LoVo (cell line): ENCODE measurements at regions not wholly inside any gene's neighbourhood (a gene's known extent, or its start where the extent isn't known, plus 50 kb on each side); places are given as distances from the start of the nearest gene placed in this dataset.
A peak's percentile ranks its signal among the peaks of the same experiment; 100 is the strongest.
"Not testable (repeated sequence)": the region's sequence is repeated elsewhere in the genome, so short reads cannot be mapped to it uniquely, and the experiment has no call there.

ENCODE experiments used
- DNase-seq: peaks from one replicate; pipeline ENCODE4 v3.0.0-alpha.2; 2016; ENCODE audit warnings: low spot score

DNA sequence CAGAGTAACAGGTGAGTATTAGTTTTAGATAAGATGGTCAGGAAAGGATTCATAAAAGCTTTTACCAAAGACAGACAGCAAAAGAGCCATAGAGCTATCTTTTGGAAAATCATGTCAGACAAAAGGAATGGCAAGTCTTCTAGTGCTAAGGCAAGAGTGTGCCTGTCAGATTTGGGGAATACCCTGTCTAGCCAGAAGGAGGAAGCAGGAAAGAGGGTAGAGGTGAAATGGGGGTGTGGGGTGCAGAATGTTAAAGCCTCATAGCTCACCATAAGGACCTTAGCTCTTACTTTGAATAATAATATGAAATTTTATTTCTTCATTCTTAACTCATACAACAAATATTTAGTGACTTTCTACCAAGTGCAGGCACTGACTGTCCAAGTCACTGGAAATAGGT is 512.1 kb upstream of the ROBO2 start:
- no peak for DNase-seq

DNA sequence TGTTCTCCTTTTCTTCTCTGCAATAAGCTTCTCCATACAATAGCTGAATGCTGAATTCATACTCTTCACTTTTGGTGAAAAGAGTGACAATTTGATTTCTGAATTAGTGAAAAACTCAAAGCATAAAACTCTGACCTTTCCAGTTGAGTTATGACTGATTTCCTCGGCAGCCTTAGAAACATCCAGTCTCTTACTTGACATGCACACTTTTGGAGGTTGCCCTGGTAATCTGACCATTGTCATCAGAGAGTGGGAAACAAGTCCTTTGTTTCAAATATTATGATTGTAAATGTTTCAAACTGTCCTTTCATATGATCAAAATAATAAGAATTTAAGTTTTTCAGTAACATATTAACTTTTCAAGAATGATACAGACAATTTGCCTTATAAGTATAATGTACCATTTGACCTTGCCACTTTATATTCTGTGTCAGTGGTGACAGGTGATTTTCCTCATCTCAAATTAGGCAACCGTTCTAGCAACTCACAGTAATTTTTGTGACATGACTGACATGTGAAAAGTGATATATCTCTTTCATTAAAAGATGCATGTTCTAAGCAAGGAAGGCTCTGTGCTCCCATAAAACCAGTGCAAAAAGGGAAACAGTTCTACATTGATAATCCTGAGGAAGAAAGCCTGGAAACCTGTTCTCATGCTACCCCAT is 507.6 kb upstream of the ROBO2 start:
- no peak for DNase-seq

DNA sequence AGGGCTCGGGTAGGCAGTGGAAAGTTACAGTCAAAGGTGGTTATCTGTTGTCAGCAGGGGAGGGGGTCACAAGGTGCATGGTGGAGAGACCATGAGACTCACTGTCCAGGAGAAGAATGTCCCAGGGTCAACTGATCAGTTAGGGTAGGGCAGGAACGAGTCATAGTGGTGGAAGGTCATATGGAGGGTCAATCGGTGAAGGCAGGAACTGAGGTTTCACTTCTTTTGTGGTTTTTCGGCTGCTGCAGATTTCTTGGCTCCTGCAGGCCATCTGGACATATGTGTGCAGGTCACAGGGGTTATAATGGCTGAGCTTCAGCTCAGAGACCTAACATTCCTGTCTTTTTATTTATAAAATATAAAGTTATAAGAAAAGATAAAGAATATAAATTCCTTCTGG is 506.2 kb upstream of the ROBO2 start:
- DNase-seq, result not testable (repeated sequence)

DNA sequence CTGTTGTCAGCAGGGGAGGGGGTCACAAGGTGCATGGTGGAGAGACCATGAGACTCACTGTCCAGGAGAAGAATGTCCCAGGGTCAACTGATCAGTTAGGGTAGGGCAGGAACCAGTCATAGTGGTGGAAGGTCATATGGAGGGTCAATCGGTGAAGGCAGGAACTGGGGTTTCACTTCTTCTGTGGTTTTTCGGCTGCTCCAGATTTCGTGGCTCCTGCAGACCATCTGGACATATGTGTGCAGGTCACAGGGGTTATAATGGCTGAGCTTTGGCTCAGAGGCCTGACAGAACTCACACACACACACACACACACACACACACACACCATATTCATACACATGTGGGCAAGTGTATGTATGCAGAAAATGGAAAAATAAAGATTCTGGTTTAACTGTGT is 502.0 kb upstream of the ROBO2 start:
- not testable (repeated sequence) for DNase-seq

DNA sequence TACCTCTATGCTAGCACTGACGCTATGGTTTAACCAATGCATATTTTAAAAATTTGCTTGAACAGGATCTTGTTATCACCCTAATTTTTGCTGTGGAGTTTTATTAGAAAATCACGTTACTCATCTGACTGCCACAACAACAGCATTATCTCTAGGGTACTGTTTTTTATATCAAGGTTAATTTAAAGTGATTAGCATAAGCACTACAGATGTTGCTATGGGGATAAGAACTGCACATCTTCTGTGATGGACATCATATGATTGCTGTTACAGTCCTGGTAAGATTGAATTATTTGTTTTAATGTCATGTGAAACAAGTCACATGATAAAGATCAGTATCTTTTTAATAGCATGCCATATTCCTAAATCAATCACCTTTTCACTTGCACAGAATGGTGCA is 492.2 kb upstream of the ROBO2 start:
- no peak for DNase-seq

DNA sequence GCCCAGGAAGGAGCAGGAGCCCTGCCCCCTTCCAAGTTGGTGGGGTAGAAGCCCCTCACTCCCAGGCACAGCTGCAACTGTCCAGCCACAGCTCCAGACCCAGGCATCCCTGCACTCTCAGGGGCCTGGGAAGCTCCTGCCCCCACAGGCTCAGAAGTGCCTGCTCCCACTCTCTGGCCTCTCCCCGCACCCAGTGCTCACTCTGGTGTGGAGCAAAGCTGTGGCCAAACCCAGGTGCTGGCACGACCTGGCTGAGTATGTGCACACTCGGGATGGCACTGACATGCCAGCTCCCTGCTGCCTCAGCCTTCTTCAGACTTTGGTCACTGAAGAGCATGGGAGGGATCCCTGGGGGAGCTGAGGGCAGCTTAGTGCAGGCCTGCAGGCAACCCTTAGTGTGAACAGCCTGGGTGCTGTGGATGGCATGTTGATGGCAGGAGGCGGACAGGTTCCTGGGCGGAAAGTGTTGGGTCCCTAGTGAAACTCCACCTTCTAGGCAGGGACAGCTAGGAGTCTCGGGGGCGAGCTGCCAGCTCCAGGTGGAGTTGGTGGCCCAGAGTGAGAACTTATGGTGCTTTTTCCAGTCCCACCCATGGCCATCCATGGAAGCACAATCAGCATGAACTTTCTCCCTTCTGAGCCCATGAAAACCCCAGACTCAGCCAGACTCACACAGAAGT is 489.2 kb upstream of the ROBO2 start:
- DNase-seq, result no peak

DNA sequence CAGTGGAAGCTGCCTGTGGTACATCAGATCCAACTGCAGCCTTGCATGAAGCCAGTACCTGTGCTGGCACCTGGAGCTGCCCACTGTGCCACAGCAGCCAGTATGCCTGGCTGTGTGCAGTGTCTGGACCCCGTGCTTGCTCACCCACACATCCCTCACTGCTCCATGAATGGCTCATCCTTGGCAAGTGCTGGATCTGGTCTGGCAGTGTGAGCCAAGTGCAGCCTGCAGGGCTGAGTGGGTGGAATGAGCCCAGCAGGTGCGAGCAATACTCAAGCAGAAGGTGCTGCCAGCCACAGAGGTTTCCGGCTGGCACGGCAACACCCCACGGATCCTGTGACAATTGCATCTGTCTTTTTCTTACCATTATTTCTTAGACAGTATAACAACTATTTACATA is 488.2 kb upstream of the ROBO2 start:
- no peak for DNase-seq

DNA sequence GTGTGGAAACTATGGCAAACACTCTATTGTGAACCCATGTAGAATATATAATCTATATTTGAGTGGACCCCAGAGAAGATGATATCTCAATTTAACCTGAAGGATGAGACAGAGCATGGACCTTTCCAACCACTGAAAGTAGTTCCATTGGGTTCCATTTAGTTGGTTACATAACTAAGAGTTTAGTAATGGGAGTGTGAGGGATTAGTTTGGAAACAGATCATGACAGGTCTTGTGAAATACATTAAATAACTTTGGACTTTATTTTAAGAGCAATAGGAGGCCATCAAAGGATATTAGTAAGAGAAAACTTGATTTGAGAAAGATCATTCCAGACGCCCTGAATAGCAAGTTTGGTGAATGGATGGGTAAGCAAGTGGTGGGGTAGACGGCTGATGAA is 487.2 kb upstream of the ROBO2 start:
- DNase-seq, result no peak

DNA sequence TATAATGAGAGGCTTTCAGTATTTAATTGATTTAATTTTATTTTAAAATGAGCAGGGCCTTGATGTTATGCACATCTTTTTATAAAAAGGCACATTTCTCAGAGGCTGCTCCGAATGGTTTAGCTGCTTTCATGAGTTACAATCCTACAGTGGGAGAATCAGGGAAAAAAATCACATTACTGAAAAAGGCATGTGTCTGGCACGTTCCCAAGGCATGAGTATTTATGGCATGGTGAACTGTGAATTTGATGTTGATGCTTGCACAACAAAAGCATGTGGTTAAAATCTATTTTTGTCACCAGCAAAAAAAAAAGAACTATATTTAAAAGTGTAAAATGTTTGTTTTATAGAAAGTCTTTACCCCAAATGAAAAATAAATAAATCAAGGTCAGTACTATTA is 485.2 kb upstream of the ROBO2 start:
- no peak for DNase-seq

DNA sequence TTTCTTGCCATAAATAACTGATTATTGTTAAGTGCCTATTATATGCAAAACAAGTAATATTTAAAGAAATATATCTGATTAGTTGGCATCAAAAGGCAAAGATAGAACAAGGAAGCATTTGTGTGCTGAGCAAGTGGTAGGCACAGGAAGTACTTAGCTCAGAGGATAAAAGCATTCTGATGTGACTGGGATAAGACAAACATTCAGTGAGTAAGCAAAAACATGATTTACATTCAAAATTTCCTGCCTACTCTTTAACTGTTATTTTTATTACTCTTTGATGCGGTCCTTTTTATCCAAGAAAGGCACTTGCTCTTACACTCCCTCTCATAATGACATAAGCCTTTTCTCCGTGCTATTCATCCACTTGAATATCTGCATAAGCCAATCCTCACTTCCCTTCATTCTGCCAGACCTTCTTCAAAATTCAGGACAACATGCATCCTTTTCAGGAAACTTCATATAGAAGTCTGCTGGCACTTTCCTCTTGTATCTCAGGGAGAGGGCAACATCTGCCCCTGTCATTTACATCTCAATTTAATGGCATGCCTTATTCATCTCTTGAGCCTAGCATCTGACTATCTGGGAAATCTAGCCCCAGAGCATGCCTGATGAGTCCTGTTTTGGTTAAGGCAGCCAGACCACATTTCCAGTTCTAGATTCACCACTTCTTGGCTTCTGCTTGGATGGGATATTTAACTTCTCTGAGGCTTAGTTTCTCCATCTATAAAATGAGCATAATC is 478.2 kb upstream of the ROBO2 start:
- peak; percentile 4 for DNase-seq

DNA sequence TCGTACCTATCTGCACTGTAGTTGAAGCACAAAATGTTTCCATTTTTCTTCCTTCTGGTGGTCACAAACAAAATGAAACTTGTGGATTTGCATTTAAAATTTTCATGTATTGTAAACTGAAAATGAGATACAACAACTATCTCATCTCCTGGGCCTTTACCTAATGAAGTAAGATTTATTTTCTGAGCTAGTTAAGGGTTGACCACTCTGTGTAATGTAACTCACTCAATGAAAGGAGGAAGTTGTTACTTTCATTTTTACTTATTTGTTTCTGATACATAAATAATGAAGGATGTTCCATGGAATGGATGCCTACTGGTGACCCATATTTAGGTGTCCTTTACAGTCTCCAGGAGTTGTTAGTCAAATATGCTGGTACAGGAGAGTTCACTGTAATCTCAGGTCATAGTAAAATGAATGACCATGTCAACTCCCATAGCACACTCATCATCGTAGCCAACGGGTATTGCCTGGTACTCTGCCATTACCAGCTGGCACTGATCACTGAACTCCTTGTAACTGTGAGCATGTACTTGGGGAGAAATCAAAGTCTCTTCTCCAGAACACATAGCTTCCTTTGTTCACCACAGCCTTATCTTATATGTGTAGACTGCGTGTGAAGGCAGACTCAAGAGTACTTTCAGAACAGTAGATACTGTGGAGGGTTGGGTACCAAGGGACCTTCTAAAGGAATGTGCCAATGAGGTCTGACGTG is 474.2 kb upstream of the ROBO2 start:
- no peak for DNase-seq

DNA sequence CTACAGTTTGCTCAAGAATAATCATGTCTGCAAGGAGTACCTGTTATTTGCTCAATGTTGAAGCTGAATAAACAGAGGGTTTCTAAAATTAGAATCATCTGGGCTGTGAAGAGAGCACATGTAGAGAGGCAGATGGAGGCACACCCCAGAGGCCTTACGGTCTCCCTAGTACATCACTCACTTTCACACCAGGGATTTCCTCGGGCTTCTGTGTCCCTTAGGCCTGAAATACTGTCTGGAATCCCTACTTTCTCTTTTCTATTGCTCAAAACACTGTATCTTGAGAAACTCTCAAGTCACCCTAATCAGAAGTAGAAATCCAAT is 473.7 kb upstream of the ROBO2 start:
- no peak for DNase-seq

DNA sequence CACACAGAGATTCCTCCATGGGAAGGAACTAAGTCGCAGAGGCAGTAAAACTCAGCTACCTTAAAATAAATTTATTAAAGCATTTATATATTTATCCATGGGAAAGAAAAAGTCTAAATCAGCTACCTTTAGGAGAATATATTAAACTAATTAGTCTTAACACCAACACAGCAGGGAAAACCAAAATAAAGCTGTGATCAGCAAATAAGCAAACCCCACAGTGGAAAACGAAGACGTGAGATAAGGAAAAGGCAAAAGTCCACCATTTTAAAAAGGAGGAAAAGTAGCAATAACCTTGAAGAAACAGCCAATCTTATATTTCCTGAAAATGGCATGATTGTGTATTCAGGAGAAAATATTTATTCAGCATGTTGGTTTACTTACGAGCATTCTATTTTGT is 473.0 kb upstream of the ROBO2 start:
- no peak for DNase-seq

DNA sequence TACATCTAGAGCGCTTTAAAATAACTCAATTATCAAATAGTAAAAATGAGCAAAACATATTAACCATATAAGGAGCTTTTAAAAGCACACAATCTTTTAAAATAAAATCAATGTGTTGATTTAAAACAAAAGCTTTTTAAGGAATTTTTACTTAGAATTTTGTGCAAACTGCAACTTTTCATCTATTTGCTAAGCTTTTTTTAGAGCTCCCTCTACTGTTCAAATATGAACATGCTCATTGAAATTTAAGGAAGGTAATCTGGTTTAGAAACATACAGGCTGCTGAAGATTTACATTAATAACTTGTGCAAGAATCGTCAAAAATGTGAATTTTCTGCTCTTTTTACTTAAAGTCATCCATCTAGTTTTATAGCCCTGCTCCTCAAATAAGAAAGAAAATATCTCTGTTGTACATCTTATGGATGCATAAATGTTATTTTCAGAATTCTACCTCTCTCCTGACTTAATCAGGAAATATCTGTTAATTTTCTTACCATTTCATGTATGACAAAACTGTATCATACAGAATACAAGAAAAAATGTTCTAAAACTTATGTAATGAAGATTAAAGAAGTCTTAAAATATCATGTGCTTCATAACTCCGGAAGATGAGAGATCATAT is 469.4 kb upstream of the ROBO2 start:
- peak; percentile 30 for DNase-seq

DNA sequence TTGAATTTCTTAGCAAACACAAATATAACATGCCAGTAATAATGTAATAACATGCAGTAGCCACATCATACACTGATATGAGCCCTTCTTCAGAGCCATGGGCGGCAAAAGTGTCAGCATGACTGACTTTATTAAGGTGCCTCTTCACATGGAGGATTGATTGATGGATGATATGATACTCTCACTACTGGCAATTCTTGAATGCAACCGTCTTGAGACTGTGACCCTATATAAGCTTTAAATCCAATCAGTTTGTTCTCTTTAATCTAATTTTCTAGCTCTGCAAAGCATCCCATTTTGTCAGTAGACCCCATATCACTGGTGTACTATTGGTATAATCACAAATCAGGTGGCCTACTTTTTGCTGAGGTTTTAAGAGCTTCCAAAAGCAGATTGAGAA is 463.7 kb upstream of the ROBO2 start:
- no peak for DNase-seq

DNA sequence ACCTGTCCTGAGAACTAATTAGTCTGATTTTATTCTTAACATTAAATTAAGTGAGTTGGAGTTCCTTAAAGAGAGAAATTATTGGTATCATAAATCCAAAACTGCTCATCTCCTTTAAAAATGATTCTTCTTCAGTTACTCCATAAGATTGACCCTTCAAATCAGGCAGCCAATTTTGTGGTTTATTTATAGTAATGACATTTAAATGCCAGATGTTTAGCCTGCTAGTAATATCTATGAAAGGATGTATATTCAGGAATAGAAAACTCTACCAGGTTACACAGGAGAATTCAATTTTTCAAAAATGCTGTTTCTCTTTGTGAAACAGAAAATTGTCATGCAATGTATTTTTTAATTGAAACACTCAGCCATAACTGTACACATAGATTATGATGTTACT is 457.8 kb upstream of the ROBO2 start:
- no peak for DNase-seq

DNA sequence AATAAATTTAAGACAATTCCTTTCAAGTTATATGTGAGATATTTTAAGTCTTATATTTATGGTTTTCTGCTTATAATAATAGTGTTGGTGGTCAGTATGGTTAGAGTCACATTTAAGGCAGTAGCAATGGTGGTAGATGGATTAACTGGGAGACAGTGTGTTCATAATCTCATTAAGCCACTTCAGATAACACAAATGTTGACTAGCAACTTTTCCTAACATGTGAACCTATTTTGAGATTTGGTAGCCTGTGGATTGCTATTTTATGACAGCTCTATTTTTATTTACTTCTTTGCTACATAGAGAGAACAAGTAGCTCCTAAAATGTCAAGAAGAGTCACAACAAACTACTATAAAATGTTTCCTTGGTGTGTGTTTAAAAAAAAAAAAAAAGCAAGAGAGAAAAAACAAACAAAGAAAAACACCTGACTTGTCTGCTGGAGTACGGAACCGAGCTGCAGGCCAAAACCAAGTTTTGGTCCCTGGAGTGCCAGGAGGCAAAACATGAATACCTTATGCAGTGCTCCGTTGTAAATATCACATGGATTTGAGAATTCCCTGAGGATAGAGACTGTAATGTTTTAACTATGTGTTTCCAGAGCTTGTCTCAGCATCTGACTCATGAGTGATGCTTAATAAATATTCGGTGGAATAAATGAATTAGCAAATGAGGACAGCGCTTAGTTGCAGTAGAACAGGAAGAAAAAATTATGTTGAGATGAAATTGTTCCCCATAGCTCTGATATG is 457.1 kb upstream of the ROBO2 start:
- no peak for DNase-seq

DNA sequence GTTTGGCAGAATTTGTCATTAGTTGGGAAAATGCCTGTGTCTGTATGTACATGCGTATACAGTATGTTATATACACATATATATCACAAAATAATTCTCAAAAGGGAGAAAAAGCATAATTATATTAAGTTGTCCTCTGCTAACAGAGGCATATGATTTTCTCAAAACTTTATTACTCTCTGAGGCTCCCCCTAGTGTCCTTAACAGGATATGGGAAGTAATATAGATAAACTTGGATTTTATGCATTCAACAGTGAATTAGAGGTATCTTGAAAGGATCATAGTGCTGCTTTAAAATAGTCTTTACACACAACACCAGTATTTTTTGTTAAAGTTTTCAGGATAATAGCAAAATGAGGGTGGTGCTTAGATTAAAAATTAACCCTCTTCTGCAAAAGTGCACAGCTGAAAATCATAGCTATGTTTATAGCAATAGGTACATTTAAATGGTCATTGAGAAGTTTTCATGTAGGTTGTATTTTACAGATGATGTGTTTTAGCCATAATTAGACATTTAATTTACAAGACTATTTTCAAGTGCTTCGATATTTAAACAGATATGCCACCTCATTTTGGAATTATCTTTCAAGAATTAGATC is 454.0 kb upstream of the ROBO2 start:
- DNase-seq, result peak; percentile 13

DNA sequence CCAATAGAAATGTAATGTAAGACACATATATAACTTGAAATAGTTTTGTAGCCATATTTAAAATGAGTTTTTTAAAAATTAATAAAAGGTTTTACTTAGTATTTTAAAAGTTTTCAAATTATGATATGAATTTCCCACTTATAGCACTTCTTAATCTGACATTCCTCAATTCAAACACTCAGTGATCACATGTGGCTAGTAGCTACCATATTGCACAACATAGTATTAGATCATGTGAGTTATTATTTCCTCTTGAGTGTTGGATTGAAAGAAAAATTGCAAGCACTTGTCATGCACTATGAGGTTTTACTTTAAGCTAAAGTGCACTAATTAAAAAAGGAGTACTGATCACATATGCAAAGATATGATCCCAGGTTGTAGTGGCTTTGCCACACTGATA is 453.4 kb upstream of the ROBO2 start:
- DNase-seq, result no peak

DNA sequence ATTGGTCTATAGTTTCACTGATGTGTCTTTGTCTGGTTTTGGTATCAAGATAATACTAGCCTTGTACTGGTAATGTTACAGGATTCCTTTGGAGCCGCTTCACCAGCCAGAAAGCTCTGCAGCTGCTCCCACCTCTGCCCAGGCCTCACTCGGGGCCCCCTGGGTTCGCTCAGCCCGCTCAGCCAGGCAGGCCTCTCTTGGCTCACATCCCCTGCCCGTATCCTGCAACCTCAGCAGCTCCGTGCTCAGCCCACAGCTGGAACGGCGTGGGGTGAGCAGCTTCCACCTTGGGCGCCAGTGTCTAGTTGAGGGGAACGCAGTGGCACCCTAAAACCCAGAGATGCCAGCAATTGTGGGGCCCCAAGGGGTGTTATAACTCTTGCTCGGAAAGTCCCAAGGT is 429.7 kb upstream of the ROBO2 start:
- DNase-seq, result no peak

DNA sequence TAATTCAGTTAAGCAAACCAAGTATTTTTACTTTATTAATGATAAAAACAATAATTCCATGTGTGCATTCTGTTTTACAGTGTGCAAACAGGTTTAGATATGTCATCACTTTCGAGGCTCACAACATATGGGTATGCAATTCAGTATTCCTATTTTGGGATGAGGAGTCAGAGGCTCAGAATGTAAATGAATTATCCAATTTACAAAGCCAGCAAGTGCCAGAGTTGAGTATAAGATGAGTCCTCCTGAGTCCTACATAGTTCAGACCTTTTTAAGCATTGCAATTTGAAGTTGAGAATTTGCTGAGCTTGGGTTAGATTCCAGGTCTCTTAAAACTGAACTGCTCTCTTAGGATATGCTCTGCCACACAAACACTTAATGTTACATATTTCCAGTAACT is 424.2 kb upstream of the ROBO2 start:
- no peak for DNase-seq
